Inferior parietal cortex (tissue), 1 donor: ENCODE measurements at regions not wholly inside any gene's neighbourhood (a gene's known extent, or its start where the extent isn't known, plus 50 kb on each side); places are given as distances from the start of the nearest gene placed in this dataset.

ENCODE experiments used
- DNase-seq: peaks from one replicate; pipeline ENCODE4 v3.0.0-alpha.2; 2016; ENCODE audit errors: extremely low spot score

GRCh38 chr12:107277855-107278254 lies 184.5 kb upstream of the CRY1 start:
- DNase-seq = no peak

- no peak for DNase-seq
Observed at GRCh38 chr12:107282628-107283027, 189.3 kb upstream of the CRY1 start.

- DNase-seq = no peak
Observed at GRCh38 chr12:107283652-107284051, 190.3 kb upstream of the CRY1 start.

- no peak for DNase-seq
Observed at GRCh38 chr12:107284692-107285091, 191.3 kb upstream of the CRY1 start.

- no peak for DNase-seq
Observed at GRCh38 chr12:107287436-107288413, 194.4 kb upstream of the CRY1 start.

GRCh38 chr12:107288414-107289127 lies 195.2 kb upstream of the CRY1 start:
- no peak for DNase-seq

GRCh38 chr12:107291018-107291417 lies 197.7 kb upstream of the CRY1 start:
- DNase-seq = no peak

- DNase-seq = no peak
Observed at GRCh38 chr12:107296681-107297089, 203.3 kb upstream of the CRY1 start.

- no peak for DNase-seq
Observed at GRCh38 chr12:107302649-107303341, 209.4 kb upstream of the CRY1 start.

- no peak for DNase-seq
Observed at GRCh38 chr12:107304588-107305532, 211.5 kb upstream of the CRY1 start.

- no peak for DNase-seq
Observed at GRCh38 chr12:107306141-107306659, 212.9 kb upstream of the CRY1 start.

GRCh38 chr12:107308310-107308709 lies 215.0 kb upstream of the CRY1 start:
- DNase-seq = no peak

- no peak for DNase-seq
Observed at GRCh38 chr12:107309020-107309419, 215.7 kb upstream of the CRY1 start.

GRCh38 chr12:107310621-107311020 lies 217.3 kb upstream of the CRY1 start:
- DNase-seq = no peak

- no peak for DNase-seq
Observed at GRCh38 chr12:107311682-107312081, 218.3 kb upstream of the CRY1 start.

GRCh38 chr12:107317751-107318555 lies 224.6 kb upstream of the CRY1 start:
- peak; percentile 23 for DNase-seq

GRCh38 chr12:107318556-107318805 lies 225.1 kb upstream of the CRY1 start:
- DNase-seq = no peak

GRCh38 chr12:107318806-107319532 lies 225.6 kb upstream of the CRY1 start:
- peak; percentile 3 for DNase-seq

- DNase-seq = no peak
Observed at GRCh38 chr12:107319533-107320032, 226.2 kb upstream of the CRY1 start.
